Esophagus squamous epithelium (tissue), 4 donors: ENCODE measurements at regions not wholly inside any gene's neighbourhood (a gene's known extent, or its start where the extent isn't known, plus 50 kb on each side); places are given as distances from the start of the nearest gene placed in this dataset.
A peak's percentile ranks its signal among the peaks of the same experiment; 100 is the strongest.

Experiments used
- POLR2A ChIP-seq, 4 donors: fragments of 450-650 bp; IDR thresholded peaks; one replicate each; pipeline ENCODE4 v1.6.1; 2017; ENCODE audit warnings: antibody characterized with exemption in 4 of 4, mild to moderate bottlenecking in 4 of 4, moderate library complexity in 3 of 4
- TF ChIP-seq, protein P1 (sequence below), 6 experiments: fragments of 450-650 bp in 4 of 6; fragments of 200-600 bp in 2 of 6; sonication (generic) in 2 of 6; IDR thresholded peaks; one replicate each; pipeline ENCODE4 v1.5.1; 2016 to 2019; ENCODE audit warnings: antibody characterized with exemption in 6 of 6, mild to moderate bottlenecking in 4 of 6, moderate library complexity in 4 of 6

DNA sequence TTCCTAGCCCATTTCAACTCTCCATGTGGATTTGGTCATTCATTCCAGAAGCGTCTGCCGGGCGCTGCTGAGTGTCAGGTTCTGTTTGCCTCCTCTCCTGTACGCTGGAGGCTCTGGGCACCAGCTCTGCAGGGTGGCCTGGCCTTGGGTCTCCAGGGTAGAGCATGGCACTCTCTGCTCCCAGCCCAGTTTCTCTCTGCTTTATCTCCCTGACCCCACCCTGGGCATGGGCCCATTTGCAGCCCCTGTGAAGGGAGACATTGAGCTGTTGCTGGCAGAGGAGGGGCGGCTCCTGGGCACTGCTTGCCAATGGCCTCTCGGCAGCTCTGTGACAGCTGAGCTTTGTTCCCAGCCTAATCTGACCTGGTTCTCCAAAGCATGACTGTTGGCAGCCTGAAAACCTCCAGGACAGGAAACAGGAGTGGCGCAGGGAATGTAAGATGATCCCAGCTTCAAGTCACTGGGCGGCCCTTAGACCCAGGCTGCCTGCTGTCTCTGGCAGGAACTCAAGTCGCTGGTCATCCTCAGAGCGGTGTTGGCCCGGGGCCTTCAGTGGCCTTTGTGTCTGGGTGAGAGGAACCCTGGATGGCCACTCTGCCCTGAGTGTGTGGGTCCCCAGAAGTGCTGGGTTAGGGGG is 146.8 kb downstream of the SEC14L1 start:
- TF ChIP-seq, protein P1, sequence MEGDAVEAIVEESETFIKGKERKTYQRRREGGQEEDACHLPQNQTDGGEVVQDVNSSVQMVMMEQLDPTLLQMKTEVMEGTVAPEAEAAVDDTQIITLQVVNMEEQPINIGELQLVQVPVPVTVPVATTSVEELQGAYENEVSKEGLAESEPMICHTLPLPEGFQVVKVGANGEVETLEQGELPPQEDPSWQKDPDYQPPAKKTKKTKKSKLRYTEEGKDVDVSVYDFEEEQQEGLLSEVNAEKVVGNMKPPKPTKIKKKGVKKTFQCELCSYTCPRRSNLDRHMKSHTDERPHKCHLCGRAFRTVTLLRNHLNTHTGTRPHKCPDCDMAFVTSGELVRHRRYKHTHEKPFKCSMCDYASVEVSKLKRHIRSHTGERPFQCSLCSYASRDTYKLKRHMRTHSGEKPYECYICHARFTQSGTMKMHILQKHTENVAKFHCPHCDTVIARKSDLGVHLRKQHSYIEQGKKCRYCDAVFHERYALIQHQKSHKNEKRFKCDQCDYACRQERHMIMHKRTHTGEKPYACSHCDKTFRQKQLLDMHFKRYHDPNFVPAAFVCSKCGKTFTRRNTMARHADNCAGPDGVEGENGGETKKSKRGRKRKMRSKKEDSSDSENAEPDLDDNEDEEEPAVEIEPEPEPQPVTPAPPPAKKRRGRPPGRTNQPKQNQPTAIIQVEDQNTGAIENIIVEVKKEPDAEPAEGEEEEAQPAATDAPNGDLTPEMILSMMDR (IDR thresholded peaks at IDR 0.05), result no peak
- TF ChIP-seq POLR2A (IDR thresholded peaks at IDR 0.05), result peak in 1 of 4 donors; percentile 18
